HG03520 (cell line): ENCODE measurements at regions not wholly inside any gene's neighbourhood (a gene's known extent, or its start where the extent isn't known, plus 50 kb on each side); places are given as distances from the start of the nearest gene placed in this dataset.
"Not testable (repeated sequence)": the region's sequence is repeated elsewhere in the genome, so short reads cannot be mapped to it uniquely, and the experiment has no call there.

ENCODE experiments used
- ATAC-seq: cut with Tn5 transposase; IDR thresholded peaks from one replicate; pipeline ENCODE4 v1.9.1; 2021; ENCODE audit warnings: mild to moderate bottlenecking, moderate library complexity; ENCODE audit not compliant: unreplicated experiment

- ATAC-seq: not testable (repeated sequence)
These were observed 50.6 kb upstream of the ZNG1B start for GRCh38 chr2:113386780-113387433.

- ATAC-seq: not testable (repeated sequence)
These were observed 57.9 kb upstream of the ZNG1B start for GRCh38 chr2:113379621-113380020.

GRCh38 chr2:113376913-113377445 lies 60.5 kb upstream of the ZNG1B start:
- ATAC-seq: peak; percentile 89

- ATAC-seq: peak; percentile 19
These were observed 61.1 kb upstream of the ZNG1B start for GRCh38 chr2:113376253-113376912.

- not testable (repeated sequence) for ATAC-seq
These were observed 62.6 kb upstream of the ZNG1B start for GRCh38 chr2:113374857-113375256.

- not testable (repeated sequence) for ATAC-seq
These were observed 65.1 kb upstream of the ZNG1B start for GRCh38 chr2:113372258-113372834.

GRCh38 chr2:113370478-113371091 lies 66.9 kb upstream of the ZNG1B start:
- no peak for ATAC-seq

GRCh38 chr2:113370030-113370429 lies 67.5 kb upstream of the ZNG1B start:
- ATAC-seq: no peak

- not testable (repeated sequence) for ATAC-seq
These were observed 68.9 kb upstream of the ZNG1B start for GRCh38 chr2:113368581-113368980.

GRCh38 chr2:113366821-113367220 lies 70.7 kb upstream of the ZNG1B start:
- not testable (repeated sequence) for ATAC-seq

GRCh38 chr2:113365791-113366190 lies 71.7 kb upstream of the ZNG1B start:
- not testable (repeated sequence) for ATAC-seq

- peak; percentile 75 for ATAC-seq
These were observed 72.2 kb upstream of the ZNG1B start for GRCh38 chr2:113365290-113365689.

GRCh38 chr2:113361051-113361450 lies 76.4 kb upstream of the ZNG1B start:
- no peak for ATAC-seq

GRCh38 chr2:113357071-113357470 lies 78.3 kb upstream of the PAX8 start:
- ATAC-seq: no peak

GRCh38 chr2:113356284-113356683 lies 77.6 kb upstream of the PAX8 start:
- not testable (repeated sequence) for ATAC-seq

GRCh38 chr2:113355339-113356015 lies 76.8 kb upstream of the PAX8 start:
- not testable (repeated sequence) for ATAC-seq

- no peak for ATAC-seq
These were observed 72.9 kb upstream of the PAX8 start for GRCh38 chr2:113351375-113352355.

- ATAC-seq: not testable (repeated sequence)
These were observed 65.1 kb upstream of the PAX8 start for GRCh38 chr2:113343800-113344199.

- ATAC-seq: no peak
These were observed 63.9 kb upstream of the PAX8 start for GRCh38 chr2:113342650-113343049.

GRCh38 chr2:113341870-113342253 lies 63.1 kb upstream of the PAX8 start:
- ATAC-seq: not testable (repeated sequence)
